Mucosa of rectum (tissue), 2 donors: ENCODE measurements at regions not wholly inside any gene's neighbourhood (a gene's known extent, or its start where the extent isn't known, plus 50 kb on each side); places are given as distances from the start of the nearest gene placed in this dataset.
"Not testable (repeated sequence)": the region's sequence is repeated elsewhere in the genome, so short reads cannot be mapped to it uniquely, and the experiment has no call there.

Experiments used
- H3K27ac ChIP-seq, 2 donors: one replicate each; pipeline ENCODE4 v1.7.0; 2013; ENCODE audit warnings: inconsistent platforms in 2 of 2, low read depth in 2 of 2, low read length in 2 of 2
- H3K27me3 ChIP-seq, 2 donors: one replicate each; pipeline ENCODE4 v1.7.0; 2013; ENCODE audit warnings: low read length in 2 of 2; ENCODE audit not compliant: control insufficient read depth in 2 of 2, insufficient read depth in 2 of 2
- H3K36me3 ChIP-seq, 2 donors: one replicate each; pipeline ENCODE4 v1.7.0; 2013; ENCODE audit warnings: low read length in 2 of 2; ENCODE audit not compliant: control insufficient read depth in 2 of 2, insufficient read depth in 2 of 2
- H3K4me1 ChIP-seq, 2 donors: one replicate each; pipeline ENCODE4 v1.7.0; 2013; ENCODE audit warnings: low read length in 2 of 2, mild to moderate bottlenecking in 1 of 2; ENCODE audit not compliant: control insufficient read depth in 2 of 2, insufficient read depth in 2 of 2
- H3K4me3 ChIP-seq, 2 donors: one replicate each; pipeline ENCODE4 v1.7.0; 2013; ENCODE audit warnings: low read length in 2 of 2
- H3K9ac ChIP-seq, 2 donors: one replicate each; pipeline ENCODE4 v1.7.0; 2013; ENCODE audit warnings: low read length in 2 of 2, low read depth in 1 of 2, mild to moderate bottlenecking in 1 of 2
- H3K9me3 ChIP-seq, 2 donors: one replicate each; pipeline ENCODE4 v1.7.0; 2013; ENCODE audit warnings: low read length in 2 of 2; ENCODE audit not compliant: control insufficient read depth in 2 of 2
- donor health status: healthy.
- donor health status: Normal muscosa, but diverticular disease.

GRCh38 chr9:22170556-22170955 is 161.5 kb upstream of the CDKN2B start:
- no peak overlapping the region for H3K9ac ChIP-seq
- H3K9me3 ChIP-seq, result no peaks in the 10 kb centered on the region
- no peaks in the 10 kb centered on the region for H3K4me1 ChIP-seq
- H3K36me3 ChIP-seq, result no peaks in the 10 kb centered on the region
- H3K27me3 ChIP-seq, result no peaks in the 10 kb centered on the region
- H3K4me3 ChIP-seq, result no peak overlapping the region
- no peak overlapping the region for H3K27ac ChIP-seq

- Histone ChIP-seq H3K4me1 (no peaks in the 10 kb centered on the region), H3K36me3 (no peaks in the 10 kb centered on the region), H3K4me3 (no peak overlapping the region), H3K9ac (no peak overlapping the region), H3K27me3 (no peaks in the 10 kb centered on the region), H3K27ac (no peak overlapping the region), H3K9me3 (no peaks in the 10 kb centered on the region)
Measured at GRCh38 chr9:22170990-22171670, 162.0 kb upstream of the CDKN2B start.

GRCh38 chr9:22171691-22172090 is 162.6 kb upstream of the CDKN2B start:
- H3K4me1 ChIP-seq, result no peaks in the 10 kb centered on the region
- no peak overlapping the region for H3K27ac ChIP-seq
- H3K4me3 ChIP-seq, result no peak overlapping the region
- no peaks in the 10 kb centered on the region for H3K36me3 ChIP-seq
- no peaks in the 10 kb centered on the region for H3K9me3 ChIP-seq
- no peaks in the 10 kb centered on the region for H3K27me3 ChIP-seq
- H3K9ac ChIP-seq, result no peak overlapping the region

GRCh38 chr9:22173908-22174307 is 164.8 kb upstream of the CDKN2B start:
- H3K36me3 ChIP-seq, result no peaks in the 10 kb centered on the region
- no peaks in the 10 kb centered on the region for H3K9me3 ChIP-seq
- no peaks in the 10 kb centered on the region for H3K4me1 ChIP-seq
- no peak overlapping the region for H3K4me3 ChIP-seq
- H3K27me3 ChIP-seq, result no peaks in the 10 kb centered on the region
- H3K27ac ChIP-seq, result no peak overlapping the region
- H3K9ac ChIP-seq, result no peak overlapping the region

GRCh38 chr9:22175972-22176545 is 167.0 kb upstream of the CDKN2B start:
- H3K4me3 ChIP-seq, result no peak overlapping the region
- H3K4me1 ChIP-seq, result no peaks in the 10 kb centered on the region
- no peak overlapping the region for H3K27ac ChIP-seq
- no peak overlapping the region for H3K9ac ChIP-seq
- H3K27me3 ChIP-seq, result no peaks in the 10 kb centered on the region
- H3K36me3 ChIP-seq, result no peaks in the 10 kb centered on the region
- H3K9me3 ChIP-seq, result no peaks in the 10 kb centered on the region

- not testable (repeated sequence) for H3K27ac ChIP-seq, H3K9me3 ChIP-seq, H3K4me1 ChIP-seq, H3K4me3 ChIP-seq, H3K27me3 ChIP-seq, H3K9ac ChIP-seq, H3K36me3 ChIP-seq
Measured at GRCh38 chr9:22181021-22181420, 171.9 kb upstream of the CDKN2B start.

GRCh38 chr9:22189471-22189870 is 180.4 kb upstream of the CDKN2B start:
- H3K27me3 ChIP-seq, result peaks cover 0 to 2% of the 10 kb centered on the region in 2 donors

GRCh38 chr9:22197000-22197399 is 187.9 kb upstream of the CDKN2B start:
- H3K4me1 ChIP-seq, H3K27ac ChIP-seq, H3K9ac ChIP-seq: not testable (repeated sequence)

More at GRCh38 chr9:22189471-22189870, 180.4 kb upstream of the CDKN2B start:
- Histone ChIP-seq H3K36me3 (no peaks in the 10 kb centered on the region), H3K9me3 (no peaks in the 10 kb centered on the region), H3K27ac (no peak overlapping the region), H3K9ac (no peak overlapping the region), H3K4me3 (no peak overlapping the region), H3K4me1 (no peaks in the 10 kb centered on the region)

GRCh38 chr9:22198681-22199080 is 189.6 kb upstream of the CDKN2B start:
- Histone ChIP-seq H3K4me1 (peaks cover 0 to under 1% of the 10 kb centered on the region in 2 donors), H3K9me3 (no peaks in the 10 kb centered on the region), H3K9ac (no peak overlapping the region), H3K27me3 (peaks cover 0 to 6% of the 10 kb centered on the region in 2 donors), H3K36me3 (no peaks in the 10 kb centered on the region), H3K27ac (no peak overlapping the region), H3K4me3 (no peak overlapping the region)

More at GRCh38 chr9:22197000-22197399, 187.9 kb upstream of the CDKN2B start:
- not testable (repeated sequence) for H3K9me3 ChIP-seq, H3K36me3 ChIP-seq, H3K4me3 ChIP-seq, H3K27me3 ChIP-seq

- Histone ChIP-seq H3K36me3 (no peaks in the 10 kb centered on the region), H3K9ac (no peak overlapping the region), H3K9me3 (no peaks in the 10 kb centered on the region), H3K27ac (no peak overlapping the region), H3K4me1 (peaks cover 0 to 2% of the 10 kb centered on the region in 2 donors), H3K4me3 (no peak overlapping the region), H3K27me3 (peaks cover 0 to 6% of the 10 kb centered on the region in 2 donors)
Measured at GRCh38 chr9:22201256-22201655, 192.2 kb upstream of the CDKN2B start.
